GM18870 (cell line): ENCODE measurements at regions not wholly inside any gene's neighbourhood (a gene's known extent, or its start where the extent isn't known, plus 50 kb on each side); places are given as distances from the start of the nearest gene placed in this dataset.

Source experiments
- ATAC-seq: cut with Tn5 transposase; IDR thresholded peaks from one replicate; pipeline ENCODE4 v1.9.1; 2021; ENCODE audit warnings: moderate library complexity; ENCODE audit not compliant: unreplicated experiment

DNA sequence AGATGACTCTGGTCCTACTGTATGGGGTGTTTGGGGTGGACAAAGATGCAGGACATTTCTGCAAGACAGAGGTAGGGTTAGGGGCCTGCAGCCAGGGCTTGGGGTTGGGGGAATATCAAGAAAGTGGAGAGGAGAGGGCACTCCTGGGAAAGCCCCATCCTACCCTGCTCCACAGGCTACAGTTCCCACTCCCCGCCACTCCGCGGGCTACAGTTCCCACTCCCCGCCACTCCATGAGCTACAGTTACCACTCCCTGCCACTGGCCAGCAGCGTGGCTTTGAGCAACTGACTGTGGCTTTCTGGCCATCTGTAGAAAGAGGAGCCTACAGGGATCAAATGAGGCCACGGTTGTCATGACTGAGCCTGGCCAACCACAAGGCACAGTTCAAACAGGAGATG lies 93.8 kb upstream of the GRIK3 start:
- ATAC-seq = no peak

GRCh38 chr1:37130221-37130948 lies 96.1 kb upstream of the GRIK3 start:
- no peak for ATAC-seq

- no peak for ATAC-seq
These were observed 97.0 kb upstream of the GRIK3 start for GRCh38 chr1:37131281-37131680.

DNA sequence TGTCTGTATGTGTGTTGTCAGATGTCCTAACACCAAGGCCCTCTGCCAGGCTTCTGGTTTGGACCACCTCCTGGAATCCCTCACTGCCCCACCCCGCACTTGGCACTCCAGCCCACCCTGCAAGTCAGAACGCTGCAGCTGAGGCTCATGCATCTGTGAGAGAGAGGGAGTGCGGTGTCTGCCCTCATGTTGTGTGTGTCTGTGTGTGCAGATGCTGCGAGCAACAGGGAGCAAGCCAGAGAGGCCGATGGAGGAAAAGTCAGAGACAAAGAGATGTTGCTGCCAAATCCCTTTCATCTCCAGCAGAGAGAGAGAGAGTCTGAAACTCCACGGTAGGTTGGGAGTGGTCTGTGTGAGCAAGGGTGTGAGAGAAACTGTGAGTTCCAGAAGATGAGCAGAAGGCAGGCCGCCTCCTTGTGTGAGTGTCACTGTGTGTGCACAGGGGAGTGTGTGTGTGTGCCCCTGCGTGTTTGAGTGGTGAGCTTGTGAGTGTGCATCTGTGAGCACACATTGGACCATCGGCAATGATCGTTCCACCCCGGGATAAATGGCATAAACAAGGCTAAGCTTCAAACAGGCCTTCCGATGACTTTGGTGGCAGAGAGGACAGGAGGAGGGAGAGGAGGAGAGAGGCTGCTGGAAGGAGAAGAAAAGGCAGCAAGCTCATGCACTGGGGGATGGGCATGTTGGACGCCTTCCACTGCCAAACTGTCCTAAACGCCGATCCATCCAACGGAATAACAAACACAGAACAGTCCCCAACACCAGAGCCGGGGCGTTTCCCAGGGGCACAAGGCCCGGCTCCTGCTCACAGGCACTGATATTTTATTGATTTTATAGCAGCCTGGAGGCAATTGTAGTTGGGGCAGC lies 99.2 kb upstream of the GRIK3 start:
- ATAC-seq = no peak

DNA sequence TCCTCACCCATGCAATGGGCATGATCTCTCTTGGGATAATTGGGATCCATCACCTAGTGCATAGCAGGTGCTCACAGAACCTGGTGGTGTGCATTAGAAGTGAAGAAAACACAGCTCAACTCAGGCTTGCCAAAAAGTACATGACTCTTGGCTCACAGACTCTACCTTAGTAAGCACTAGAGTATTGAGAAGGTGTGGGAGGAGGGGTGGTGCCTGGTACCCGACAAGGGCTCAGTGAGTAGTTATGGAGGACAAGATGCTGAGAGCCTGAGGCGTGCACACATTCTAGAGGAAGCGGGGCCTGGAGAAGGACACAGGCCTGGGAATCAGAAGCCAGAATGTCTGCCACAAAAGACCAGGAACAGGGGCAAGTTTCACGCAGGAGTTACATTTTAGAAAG lies 100.3 kb upstream of the GRIK3 start:
- ATAC-seq = no peak

- no peak for ATAC-seq
These were observed 100.7 kb upstream of the GRIK3 start for GRCh38 chr1:37135032-37135431.

GRCh38 chr1:37137014-37137413 lies 102.7 kb upstream of the GRIK3 start:
- ATAC-seq = no peak

- no peak for ATAC-seq
These were observed 103.3 kb upstream of the GRIK3 start for GRCh38 chr1:37137601-37138000.

- ATAC-seq = no peak
These were observed 109.5 kb upstream of the GRIK3 start for GRCh38 chr1:37143800-37144199.

DNA sequence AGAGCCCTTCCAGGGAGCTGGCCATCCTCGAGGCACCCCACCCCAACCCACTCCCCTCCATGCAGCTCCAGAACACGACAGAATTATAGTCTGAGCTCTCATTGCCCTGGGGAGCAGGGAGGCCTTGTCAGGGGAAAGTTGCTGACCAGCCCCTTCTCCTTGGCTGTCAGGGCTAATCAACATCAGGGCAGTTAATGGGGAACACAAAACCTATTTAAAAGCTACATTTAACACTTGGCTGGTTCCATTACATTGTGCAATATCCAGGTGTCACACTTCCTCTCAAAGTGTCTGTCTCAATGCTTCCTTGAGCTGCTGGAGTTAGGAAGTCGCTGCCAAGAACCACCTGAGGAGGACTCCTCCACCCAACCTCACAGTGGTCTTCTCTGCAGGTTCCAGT lies 111.8 kb upstream of the GRIK3 start:
- no peak for ATAC-seq

GRCh38 chr1:37147392-37147831 lies 113.1 kb upstream of the GRIK3 start:
- ATAC-seq = no peak

DNA sequence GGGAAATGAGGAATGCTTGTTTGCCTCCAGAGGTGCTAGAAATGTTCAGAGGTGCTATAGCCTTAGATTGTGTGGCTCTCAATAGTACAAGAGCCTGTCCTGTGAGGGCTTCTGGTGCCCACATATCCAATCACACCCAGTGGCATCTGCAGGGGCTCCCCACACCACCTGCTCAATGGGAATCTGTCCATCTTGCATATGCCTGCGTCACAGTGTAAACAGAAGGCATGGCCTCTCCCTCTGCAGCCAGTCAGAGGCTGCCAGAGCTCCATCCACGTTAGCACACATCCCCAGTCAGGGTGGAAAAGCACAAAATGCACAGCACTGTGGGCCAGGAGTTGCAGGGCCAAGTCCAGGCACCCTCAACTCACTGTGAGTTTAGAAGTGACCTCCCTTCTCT lies 113.6 kb upstream of the GRIK3 start:
- no peak for ATAC-seq

DNA sequence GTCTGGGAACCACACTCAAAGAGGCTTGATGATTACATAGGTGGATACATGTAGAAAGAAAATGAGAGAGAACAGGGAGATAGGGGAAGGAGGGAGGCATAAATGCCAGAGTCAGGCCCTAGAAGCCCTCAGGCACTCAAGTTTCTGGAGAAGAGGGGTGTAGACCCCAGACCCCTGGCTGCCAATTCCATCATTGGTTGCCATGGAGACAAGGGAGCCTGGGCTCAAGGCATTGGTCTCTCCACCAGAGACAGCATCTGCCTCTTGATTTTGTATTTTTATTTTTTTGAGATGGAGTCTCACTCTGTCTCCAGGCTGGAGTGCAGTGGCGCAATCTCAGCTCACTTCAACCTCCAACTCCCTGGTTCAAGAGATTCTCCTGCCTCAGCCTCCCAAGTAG lies 114.3 kb upstream of the GRIK3 start:
- ATAC-seq = no peak

DNA sequence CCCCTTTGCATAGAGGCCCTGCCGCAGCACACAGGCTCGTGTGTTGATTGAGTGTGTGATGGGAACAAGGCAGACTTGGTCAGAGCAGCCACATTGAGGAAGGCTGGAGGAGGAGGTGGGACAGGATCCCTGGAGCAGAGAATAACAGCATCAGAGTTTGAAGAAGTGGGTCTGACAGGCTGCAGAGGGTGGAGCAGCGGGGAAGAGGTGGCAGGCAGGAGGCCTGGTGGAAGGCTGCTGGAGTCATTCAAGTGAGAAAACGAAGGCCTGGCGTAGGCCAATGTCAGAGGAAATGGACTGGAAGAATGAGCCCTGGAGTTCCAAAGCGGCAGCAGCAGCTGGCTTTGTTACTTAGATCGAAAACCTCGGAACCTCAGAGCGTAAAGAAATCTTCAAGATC lies 115.0 kb upstream of the GRIK3 start:
- ATAC-seq = no peak

GRCh38 chr1:37150986-37151385 lies 116.7 kb upstream of the GRIK3 start:
- ATAC-seq = no peak

DNA sequence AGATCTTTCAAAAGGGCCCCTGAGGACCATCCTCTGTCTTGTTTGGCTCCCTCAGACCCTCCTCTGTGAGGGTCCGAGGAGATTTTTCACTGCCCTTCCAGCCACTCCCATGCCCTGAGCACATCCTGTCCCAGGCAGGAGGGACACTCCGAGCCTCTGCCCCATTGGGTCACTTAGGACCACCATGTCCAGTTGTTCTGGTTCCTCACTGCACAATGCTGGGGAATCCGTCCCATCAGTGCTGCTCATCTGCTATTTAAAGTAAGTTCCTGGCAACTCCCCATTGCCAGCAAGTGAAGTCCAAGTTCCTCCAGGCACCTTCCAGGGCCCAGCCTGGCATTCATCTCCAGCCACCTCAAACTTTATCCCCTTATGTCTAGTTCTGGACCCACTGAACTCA lies 117.5 kb upstream of the GRIK3 start:
- no peak for ATAC-seq

- no peak for ATAC-seq
These were observed 118.2 kb upstream of the GRIK3 start for GRCh38 chr1:37152491-37152890.

DNA sequence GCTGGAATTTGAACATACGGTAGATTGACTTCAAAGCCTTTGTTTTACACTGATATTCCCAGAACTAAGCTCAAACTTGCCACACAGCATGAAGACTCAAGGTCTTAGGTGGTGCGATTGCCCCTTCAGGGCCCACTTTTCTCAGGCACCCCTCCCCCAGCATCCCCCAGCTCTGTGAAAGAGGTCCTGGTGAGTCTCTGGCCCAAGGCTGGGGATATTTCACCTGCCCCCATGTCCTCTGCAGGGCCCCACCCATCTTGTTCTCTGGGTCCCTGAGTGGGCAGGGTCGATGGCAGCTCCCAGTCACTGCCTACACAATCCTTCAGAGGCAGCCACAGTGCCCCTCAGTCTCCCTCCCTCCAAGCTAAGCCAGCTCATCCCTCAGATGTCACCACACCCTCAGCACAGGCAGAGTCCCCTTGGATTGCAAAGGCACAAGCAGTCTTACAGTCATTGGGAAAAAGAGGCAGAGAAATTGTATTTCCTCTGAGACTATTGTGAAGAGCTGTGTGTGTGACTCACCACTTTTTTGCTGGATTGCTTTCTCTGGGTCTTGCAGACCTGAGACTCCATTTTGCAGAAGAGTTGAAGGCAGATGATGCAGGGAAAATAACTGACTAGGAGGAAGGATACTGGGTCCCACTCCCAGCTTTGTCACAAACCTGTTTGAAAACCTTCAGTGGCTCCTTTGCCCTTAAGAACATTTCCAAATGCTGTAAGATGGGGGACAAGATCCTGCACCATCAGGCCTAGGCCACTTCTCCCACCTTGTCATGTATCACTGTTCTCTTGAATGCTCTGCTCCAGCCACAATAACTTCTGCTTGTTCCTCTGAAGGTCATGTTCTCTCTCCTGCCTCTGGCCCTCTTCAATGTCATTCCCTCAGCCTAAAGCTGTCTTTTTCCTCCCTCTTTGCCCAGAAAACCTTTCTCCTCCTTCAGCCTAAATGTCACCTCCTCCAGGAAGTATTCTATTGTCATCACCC lies 119.1 kb upstream of the GRIK3 start:
- no peak for ATAC-seq

DNA sequence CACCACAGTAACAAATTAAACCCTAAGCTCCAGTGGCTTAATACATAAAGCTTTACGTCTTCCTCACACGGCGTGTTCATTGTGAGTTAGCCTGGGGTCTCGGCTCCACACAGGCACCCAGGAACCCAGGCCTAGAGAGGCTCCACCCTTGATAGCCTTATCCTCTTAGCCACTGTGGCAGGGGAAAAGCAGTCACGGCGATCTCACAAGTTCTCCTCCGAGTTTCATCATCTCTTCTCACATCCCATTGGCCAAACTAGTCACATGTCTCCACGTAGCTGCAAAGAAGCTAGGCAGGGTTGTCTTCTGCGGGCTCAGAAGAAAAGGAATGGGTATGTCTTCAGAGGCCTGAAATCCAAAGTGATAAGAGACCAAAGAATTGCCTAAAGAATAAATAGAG lies 122.3 kb upstream of the GRIK3 start:
- no peak for ATAC-seq

DNA sequence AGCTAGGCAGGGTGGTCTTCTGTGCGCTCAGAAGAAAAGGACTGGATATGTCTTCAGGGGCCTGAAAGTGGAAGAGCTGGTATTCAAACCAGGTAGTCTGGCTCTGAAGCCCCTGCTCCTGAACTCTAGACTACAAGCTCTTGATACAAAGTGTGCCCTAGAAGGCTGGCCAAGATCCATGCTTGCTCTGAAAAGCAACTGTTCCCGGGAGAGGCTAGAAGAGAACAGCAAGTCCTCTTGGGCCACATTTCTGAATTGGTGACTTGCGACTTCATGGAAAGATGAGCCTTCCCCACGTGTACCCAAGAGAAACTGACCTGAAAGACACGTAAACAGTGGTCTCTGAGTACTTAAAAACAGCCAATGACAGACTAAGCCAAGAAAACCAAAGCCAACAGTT lies 123.3 kb upstream of the GRIK3 start:
- no peak for ATAC-seq

- no peak for ATAC-seq
These were observed 123.9 kb upstream of the GRIK3 start for GRCh38 chr1:37158113-37158749.
